Kidney (tissue), 13 donors: ENCODE measurements at regions not wholly inside any gene's neighbourhood (a gene's known extent, or its start where the extent isn't known, plus 50 kb on each side); places are given as distances from the start of the nearest gene placed in this dataset.

ENCODE experiments used
- DNase-seq, 5 donors: peaks; one replicate each; pipeline ENCODE4 v3.0.0-alpha.2; 2013 to 2020
- FAIRE-seq: peaks from 2 replicates; lab custom pipeline; 2012; peaks lifted over from hg19 to GRCh38; lab: Jason Lieb, UNC
- H3K27ac ChIP-seq, 2 donors: one replicate each; pipeline ENCODE4 v1.7.0; 2013; ENCODE audit warnings: low read depth in 2 of 2, low read length in 2 of 2, inconsistent platforms in 1 of 2
- H3K27me3 ChIP-seq: one replicate; pipeline ENCODE4 v1.7.1; 2013; ENCODE audit warnings: low read length, inconsistent platforms; ENCODE audit not compliant: control insufficient read depth, insufficient read depth
- H3K36me3 ChIP-seq, 3 donors: one replicate each; pipeline versions ENCODE4 v1.7.0 to v1.7.1; 2013; ENCODE audit warnings: low read length in 3 of 3, control low read depth in 1 of 3, inconsistent platforms in 1 of 3; ENCODE audit not compliant: insufficient read depth in 3 of 3, control insufficient read depth in 2 of 3
- H3K4me1 ChIP-seq, 3 donors: one replicate each; pipeline versions ENCODE4 v1.7.0 to v1.7.1; 2013; ENCODE audit warnings: low read length in 3 of 3, inconsistent platforms in 1 of 3, low read depth in 1 of 3; ENCODE audit not compliant: control insufficient read depth in 2 of 3, insufficient read depth in 2 of 3
- H3K4me3 ChIP-seq, 3 donors: one replicate each; pipeline versions ENCODE4 v1.7.0 to v1.8.1; 2013; ENCODE audit warnings: low read length in 3 of 3, control low read depth in 1 of 3, inconsistent platforms in 1 of 3
- H3K9ac ChIP-seq, 3 donors: one replicate each; pipeline versions ENCODE4 v1.7.0 to v1.7.1; 2013; ENCODE audit warnings: low read length in 3 of 3, control low read depth in 1 of 3, inconsistent platforms in 1 of 3
- H3K9me3 ChIP-seq, 3 donors: one replicate each; pipeline versions ENCODE4 v1.7.0 to v1.7.1; 2013; ENCODE audit warnings: low read length in 3 of 3, control low read depth in 1 of 3, inconsistent platforms in 1 of 3; ENCODE audit not compliant: control insufficient read depth in 2 of 3, insufficient read depth in 1 of 3
- CTCF ChIP-seq: IDR thresholded peaks from 3 replicates; pipeline ENCODE4 v1.5.1; 2012; ENCODE audit warnings: mild to moderate bottlenecking, moderate library complexity, borderline replicate concordance; ENCODE audit not compliant: insufficient read depth; ENCODE audit errors: extremely low read depth
- intact Hi-C: fragments of 100-400 bp; cut with DNase I; formaldehyde crosslinking; loops from one replicate; pipeline ENCODE4 v1.11.1; 2022
- donor health status: control.
- donor health status: control.
- donor health status: control.
- donor health status: control.
- donor health status: control.
- donor health status: DM: yes; HTN: yes; CAD: no.
- donor health status: Normal renal cell carcinoma (clear cell type).

GRCh38 chr15:38722236-38722635, 157.6 kb upstream of the RASGRP1 start:
- Histone ChIP-seq H3K9me3 (no peaks in the 10 kb centered on the region), H3K9ac (no peak overlapping the region), H3K4me3 (no peak overlapping the region), H3K36me3 (no peaks in the 10 kb centered on the region), H3K27ac (no peak overlapping the region), H3K4me1 (no peaks in the 10 kb centered on the region), H3K27me3 (no peaks in the 10 kb centered on the region)
- intact Hi-C loops: no loop called here
- FAIRE-seq (no peak), DNase-seq (no peak)
- no peak for TF ChIP-seq CTCF

GRCh38 chr15:38724827-38725226, 160.2 kb upstream of the RASGRP1 start:
- H3K9ac ChIP-seq: no peak overlapping the region
- intact Hi-C loops: no loop called here

GRCh38 chr15:38726187-38726586, 161.6 kb upstream of the RASGRP1 start:
- Histone ChIP-seq H3K27ac (no peak overlapping the region), H3K4me1 (no peaks in the 10 kb centered on the region), H3K4me3 (no peak overlapping the region), H3K9ac (no peak overlapping the region), H3K9me3 (no peaks in the 10 kb centered on the region), H3K36me3 (no peaks in the 10 kb centered on the region), H3K27me3 (no peaks in the 10 kb centered on the region)
- TF ChIP-seq CTCF: no peak
- no peak for FAIRE-seq
- no peak for DNase-seq
- intact Hi-C loops: no loop called here

More at GRCh38 chr15:38724827-38725226, 160.2 kb upstream of the RASGRP1 start:
- H3K9me3 ChIP-seq: no peaks in the 10 kb centered on the region
- FAIRE-seq (no peak), DNase-seq (no peak)
- H3K36me3 ChIP-seq: no peaks in the 10 kb centered on the region
- no peaks in the 10 kb centered on the region for H3K27me3 ChIP-seq
- H3K27ac ChIP-seq: no peak overlapping the region
- TF ChIP-seq CTCF: no peak
- no peaks in the 10 kb centered on the region for H3K4me1 ChIP-seq
- no peak overlapping the region for H3K4me3 ChIP-seq

GRCh38 chr15:38733331-38733730, 168.7 kb upstream of the RASGRP1 start:
- DNase-seq (no peak), FAIRE-seq (no peak)
- no peak overlapping the region for H3K4me3 ChIP-seq
- H3K9ac ChIP-seq: no peak overlapping the region
- H3K36me3 ChIP-seq: no peaks in the 10 kb centered on the region
- no peak overlapping the region for H3K27ac ChIP-seq
- TF ChIP-seq CTCF: no peak
- intact Hi-C loops: no loop called here
- H3K27me3 ChIP-seq: no peaks in the 10 kb centered on the region
- no peaks in the 10 kb centered on the region for H3K9me3 ChIP-seq
- no peaks in the 10 kb centered on the region for H3K4me1 ChIP-seq
